PC-9 (cell line): ENCODE measurements at regions not wholly inside any gene's neighbourhood (a gene's known extent, or its start where the extent isn't known, plus 50 kb on each side); places are given as distances from the start of the nearest gene placed in this dataset.

Source experiments
- CTCF ChIP-seq: fragments of 200-600 bp; sonication (generic); conservative IDR thresholded peaks from 2 replicates; pipeline ENCODE4 v1.6.1; 2017; ENCODE audit warnings: mixed run types, antibody characterized with exemption, mild to moderate bottlenecking, moderate library complexity
- EZH2 ChIP-seq: fragments of 200-600 bp; sonication (generic); IDR thresholded peaks from 2 replicates; pipeline ENCODE4 v1.8.0; 2017; ENCODE audit warnings: antibody characterized with exemption, low read depth

- no peak for TF ChIP-seq CTCF
- TF ChIP-seq EZH2 = no peak
Observed at GRCh38 chr20:59431014-59431413, 130.6 kb downstream of the EDN3 start.
